GM21526 (cell line): ENCODE measurements at regions not wholly inside any gene's neighbourhood (a gene's known extent, or its start where the extent isn't known, plus 50 kb on each side); places are given as distances from the start of the nearest gene placed in this dataset.
"Not testable (repeated sequence)": the region's sequence is repeated elsewhere in the genome, so short reads cannot be mapped to it uniquely, and the experiment has no call there.

Experiments used
- ATAC-seq: cut with Tn5 transposase; IDR thresholded peaks from one replicate; pipeline ENCODE4 v1.9.1; 2021; ENCODE audit warnings: moderate library complexity; ENCODE audit not compliant: unreplicated experiment, low FRiP score

- no peak for ATAC-seq
These were observed 57.8 kb downstream of the OR2B2 start for GRCh38 chr6:27854421-27854820.

- no peak for ATAC-seq
These were observed 60.8 kb downstream of the OR2B2 start for GRCh38 chr6:27851440-27851839.

- not testable (repeated sequence) for ATAC-seq
These were observed 63.2 kb downstream of the OR2B2 start for GRCh38 chr6:27849001-27849400.

GRCh38 chr6:27847706-27848105 is 64.5 kb downstream of the OR2B2 start:
- ATAC-seq, result no peak

GRCh38 chr6:27840572-27840971 is 71.6 kb downstream of the OR2B2 start:
- no peak for ATAC-seq

GRCh38 chr6:27839626-27840475 is 72.3 kb downstream of the OR2B2 start:
- ATAC-seq, result no peak

GRCh38 chr6:27838945-27839625 is 73.1 kb downstream of the OR2B2 start:
- no peak for ATAC-seq

- ATAC-seq, result peak; percentile 71
These were observed 73.9 kb downstream of the OR2B2 start for GRCh38 chr6:27838058-27838944.

- ATAC-seq, result peak; percentile 1
These were observed 74.6 kb downstream of the OR2B2 start for GRCh38 chr6:27837625-27838057.

GRCh38 chr6:27836783-27837624 is 75.2 kb downstream of the OR2B2 start:
- no peak for ATAC-seq

GRCh38 chr6:27836141-27836782 is 75.9 kb downstream of the OR2B2 start:
- ATAC-seq, result no peak

- no peak for ATAC-seq
These were observed 77.2 kb downstream of the OR2B2 start for GRCh38 chr6:27834879-27835549.

GRCh38 chr6:27834384-27834783 is 77.8 kb downstream of the OR2B2 start:
- no peak for ATAC-seq

GRCh38 chr6:27831434-27832081 is 80.6 kb downstream of the OR2B2 start:
- peak; percentile 73 for ATAC-seq

GRCh38 chr6:27830600-27831433 is 81.4 kb downstream of the OR2B2 start:
- peak; percentile 15 for ATAC-seq

- ATAC-seq, result no peak
These were observed 82.0 kb downstream of the OR2B2 start for GRCh38 chr6:27830212-27830599.

- no peak for ATAC-seq
These were observed 82.6 kb downstream of the OR2B2 start for GRCh38 chr6:27829453-27830211.
